Kidney epithelial cell (primary cell): ENCODE measurements at regions not wholly inside any gene's neighbourhood (a gene's known extent, or its start where the extent isn't known, plus 50 kb on each side); places are given as distances from the start of the nearest gene placed in this dataset.

Experiments used
- DNase-seq: peaks from one replicate; pipeline ENCODE4 v3.0.0-alpha.2; 2010; ENCODE audit warnings: low read depth
- H3K27me3 ChIP-seq: 2 replicates; pipeline ENCODE4 v1.6.0; 2011; ENCODE audit warnings: low read length; ENCODE audit not compliant: control insufficient read depth, insufficient read depth
- H3K36me3 ChIP-seq: 2 replicates; pipeline ENCODE4 v1.5.1; 2011; ENCODE audit warnings: low read length; ENCODE audit not compliant: control insufficient read depth, insufficient read depth
- H3K4me3 ChIP-seq: 2 replicates; pipeline ENCODE4 v1.5.1; 2011; ENCODE audit warnings: low read depth, mild to moderate bottlenecking, control low read depth, low read length
- TF ChIP-seq, protein P1 (sequence below): IDR thresholded peaks from 2 replicates; pipeline ENCODE4 v1.5.1; 2011; ENCODE audit warnings: mild to moderate bottlenecking, moderate library complexity, low read length, control low read depth, inconsistent platforms; ENCODE audit not compliant: insufficient read depth, poor library complexity, severe bottlenecking

DNA sequence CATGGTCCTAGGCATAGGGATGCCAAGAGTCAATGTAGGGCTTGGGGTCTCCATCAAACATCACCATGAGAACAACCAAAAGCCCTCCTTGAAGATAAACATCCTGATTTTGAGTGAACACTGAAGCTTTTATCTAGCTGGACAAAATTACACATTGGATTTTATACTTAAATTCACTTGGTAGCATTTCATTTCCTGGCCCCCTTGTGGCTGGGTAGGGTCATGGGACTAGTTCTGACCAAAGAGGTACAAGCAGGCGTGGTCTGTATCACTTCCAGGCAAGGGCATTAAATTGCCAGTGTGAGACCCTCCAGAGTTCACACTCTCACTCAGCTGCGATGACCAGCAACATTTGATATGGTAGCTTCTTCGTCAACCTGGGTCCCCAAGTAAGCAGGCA lies 320.3 kb downstream of the ACTL7B start:
- DNase-seq, result no peak
- TF ChIP-seq, protein P1, sequence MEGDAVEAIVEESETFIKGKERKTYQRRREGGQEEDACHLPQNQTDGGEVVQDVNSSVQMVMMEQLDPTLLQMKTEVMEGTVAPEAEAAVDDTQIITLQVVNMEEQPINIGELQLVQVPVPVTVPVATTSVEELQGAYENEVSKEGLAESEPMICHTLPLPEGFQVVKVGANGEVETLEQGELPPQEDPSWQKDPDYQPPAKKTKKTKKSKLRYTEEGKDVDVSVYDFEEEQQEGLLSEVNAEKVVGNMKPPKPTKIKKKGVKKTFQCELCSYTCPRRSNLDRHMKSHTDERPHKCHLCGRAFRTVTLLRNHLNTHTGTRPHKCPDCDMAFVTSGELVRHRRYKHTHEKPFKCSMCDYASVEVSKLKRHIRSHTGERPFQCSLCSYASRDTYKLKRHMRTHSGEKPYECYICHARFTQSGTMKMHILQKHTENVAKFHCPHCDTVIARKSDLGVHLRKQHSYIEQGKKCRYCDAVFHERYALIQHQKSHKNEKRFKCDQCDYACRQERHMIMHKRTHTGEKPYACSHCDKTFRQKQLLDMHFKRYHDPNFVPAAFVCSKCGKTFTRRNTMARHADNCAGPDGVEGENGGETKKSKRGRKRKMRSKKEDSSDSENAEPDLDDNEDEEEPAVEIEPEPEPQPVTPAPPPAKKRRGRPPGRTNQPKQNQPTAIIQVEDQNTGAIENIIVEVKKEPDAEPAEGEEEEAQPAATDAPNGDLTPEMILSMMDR, result peak; percentile 21

DNA sequence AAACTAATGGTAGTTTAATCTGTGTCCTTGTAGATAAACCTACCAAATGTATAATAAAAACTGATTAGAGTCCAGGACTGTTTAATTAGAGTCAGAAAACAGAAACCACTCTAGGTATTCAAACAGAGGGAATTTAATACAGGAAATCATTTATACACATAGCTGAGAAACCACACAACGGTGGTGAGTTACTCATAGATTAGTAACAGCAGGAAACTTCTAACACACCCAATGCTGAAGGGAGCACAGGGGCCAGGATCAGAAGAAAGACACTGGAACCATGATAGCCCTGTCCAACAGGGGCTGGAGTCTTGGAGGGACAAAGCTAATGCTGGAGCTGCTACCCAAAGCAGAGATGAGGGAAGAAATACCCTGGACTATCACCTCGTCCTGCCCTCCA lies 321.0 kb downstream of the ACTL7B start:
- Histone ChIP-seq H3K27me3 (no peaks in the 10 kb centered on the region), H3K36me3 (no peaks in the 10 kb centered on the region), H3K4me3 (no peak overlapping the region)
- no peak for DNase-seq
- TF ChIP-seq, protein P1, result no peak

More for the DNA sequence above, 320.3 kb downstream of the ACTL7B start:
- H3K36me3 ChIP-seq, result no peaks in the 10 kb centered on the region
- H3K4me3 ChIP-seq, result no peak overlapping the region
- no peaks in the 10 kb centered on the region for H3K27me3 ChIP-seq

DNA sequence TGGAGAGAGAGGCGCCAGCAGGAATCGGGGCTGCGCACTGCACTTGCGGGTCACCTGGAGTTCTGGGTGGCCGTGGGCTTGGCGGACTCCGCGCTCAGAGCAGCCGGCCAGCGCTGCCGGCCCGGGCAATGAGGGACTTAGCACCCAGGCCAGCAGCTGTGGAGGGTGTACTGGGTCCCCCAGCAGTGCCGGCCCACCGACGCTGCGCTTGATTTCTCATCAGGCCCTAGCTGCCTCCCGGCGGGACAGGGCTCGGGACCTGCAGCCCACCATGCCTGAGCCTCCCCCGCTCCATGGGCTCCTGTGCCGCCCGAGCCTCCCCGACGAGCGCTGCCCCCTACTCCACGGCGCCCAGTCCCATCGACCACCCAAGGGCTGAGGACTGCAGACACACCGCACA lies 325.6 kb downstream of the ACTL7B start:
- Histone ChIP-seq H3K36me3 (no peaks in the 10 kb centered on the region), H3K27me3 (no peaks in the 10 kb centered on the region), H3K4me3 (no peak overlapping the region)
- DNase-seq, result no peak
- TF ChIP-seq, protein P1, result no peak

DNA sequence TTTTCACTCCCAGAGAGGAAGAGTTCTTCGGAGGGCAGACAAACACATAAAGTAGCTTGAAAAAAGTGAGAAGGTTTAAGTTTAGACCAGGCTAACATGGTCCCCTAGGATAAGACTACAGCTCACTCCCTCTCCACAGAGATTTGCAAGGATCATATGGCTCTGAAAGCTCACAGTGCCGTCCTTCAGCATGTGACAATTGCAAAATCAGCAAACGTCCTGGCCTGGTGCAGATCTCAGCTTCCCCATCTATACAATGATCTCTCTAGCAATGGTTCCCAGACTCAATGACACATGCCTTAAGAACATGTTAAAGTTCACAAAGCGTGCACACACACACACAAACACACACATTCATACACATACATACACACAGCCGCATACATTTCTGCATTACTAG lies 327.6 kb downstream of the ACTL7B start:
- H3K27me3 ChIP-seq, result no peaks in the 10 kb centered on the region

DNA sequence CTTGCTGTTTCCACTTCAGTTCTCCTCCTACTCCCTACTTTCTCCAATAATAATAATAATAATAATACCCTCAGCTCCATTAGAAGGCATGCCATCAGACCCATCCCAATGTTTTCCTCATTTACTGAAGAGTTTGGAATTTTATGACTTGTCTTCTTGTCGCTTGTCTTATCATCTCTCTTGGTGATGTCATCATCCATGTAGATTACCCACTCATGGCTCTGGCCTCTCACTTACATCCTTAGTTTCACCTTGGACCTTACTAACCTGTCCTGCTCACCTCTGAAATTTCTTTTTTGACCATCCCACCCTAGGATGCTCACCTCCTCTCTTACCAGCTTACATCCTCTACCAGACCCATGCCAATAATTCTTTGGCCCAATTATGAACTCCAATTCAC lies 329.3 kb downstream of the ACTL7B start:
- no peaks in the 10 kb centered on the region for H3K36me3 ChIP-seq
- no peak for DNase-seq
- H3K27me3 ChIP-seq, result no peaks in the 10 kb centered on the region
- no peak overlapping the region for H3K4me3 ChIP-seq
- TF ChIP-seq, protein P1, result no peak

More for the DNA sequence above, 327.6 kb downstream of the ACTL7B start:
- H3K36me3 ChIP-seq, result no peaks in the 10 kb centered on the region
- no peak for DNase-seq
- H3K4me3 ChIP-seq, result no peak overlapping the region
- TF ChIP-seq, protein P1, result no peak

DNA sequence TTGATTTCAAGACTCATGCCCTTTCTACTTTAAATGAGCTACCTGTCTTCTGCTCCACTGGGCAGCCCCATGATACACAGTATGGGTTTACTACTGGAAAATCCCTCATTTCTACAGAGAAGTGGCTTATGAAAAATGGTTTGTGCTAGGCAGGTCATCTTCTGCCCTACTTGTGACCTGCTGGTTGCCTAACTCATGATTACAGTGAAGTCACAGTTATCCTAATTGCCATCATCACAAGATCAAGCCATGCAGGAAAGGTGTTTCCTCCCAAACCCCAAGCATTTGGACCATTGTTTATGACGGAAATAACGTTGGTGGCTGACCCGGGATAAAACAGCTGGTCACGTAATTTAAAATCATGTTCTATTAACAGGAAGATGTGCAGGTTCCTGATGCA lies 330.6 kb downstream of the ACTL7B start:
- no peaks in the 10 kb centered on the region for H3K36me3 ChIP-seq
- TF ChIP-seq, protein P1, result no peak
- no peaks in the 10 kb centered on the region for H3K27me3 ChIP-seq
- no peak overlapping the region for H3K4me3 ChIP-seq
- no peak for DNase-seq
